ENCODE measurements at regions not wholly inside any gene's neighbourhood (a gene's known extent, or its start where the extent isn't known, plus 50 kb on each side); places are given as distances from the start of the nearest gene placed in this dataset.
A peak's percentile ranks its signal among the peaks of the same experiment; 100 is the strongest.

- Histone ChIP-seq H3K4me3 (ENCODE audit: low read depth in 2 of 2, low read length in 2 of 2) (no peak overlapping the region), H3K36me3 (ENCODE audit: control insufficient read depth, insufficient read depth, low read length) (no peaks in the 10 kb centered on the region), H3K27ac (ENCODE audit: low read length) (no peak overlapping the region), H3K27me3 (ENCODE audit: control insufficient read depth, insufficient read depth, low read length) (no peaks in the 10 kb centered on the region; the same call in 1 of the 2 replicates), H3K4me1 (ENCODE audit: control insufficient read depth, insufficient read depth, low read length) (no peaks in the 10 kb centered on the region), H3K9me3 (ENCODE audit: control insufficient read depth, insufficient read depth, low read depth, low read length) (no peaks in the 10 kb centered on the region)
- TF ChIP-seq CTCF (IDR thresholded peaks at IDR 0.05) (no peak), SIN3A (IDR thresholded peaks at IDR 0.05; ENCODE audit: borderline replicate concordance, insufficient read depth, low read depth, low read length) (no peak), TCF7L2 (IDR thresholded peaks at IDR 0.05; ENCODE audit: low read depth, low read length) (no peak), POLR2AphosphoS5 (IDR thresholded peaks at IDR 0.05; ENCODE audit: low read depth, low read length) (no peak)
- TF ChIP-seq, protein P1, sequence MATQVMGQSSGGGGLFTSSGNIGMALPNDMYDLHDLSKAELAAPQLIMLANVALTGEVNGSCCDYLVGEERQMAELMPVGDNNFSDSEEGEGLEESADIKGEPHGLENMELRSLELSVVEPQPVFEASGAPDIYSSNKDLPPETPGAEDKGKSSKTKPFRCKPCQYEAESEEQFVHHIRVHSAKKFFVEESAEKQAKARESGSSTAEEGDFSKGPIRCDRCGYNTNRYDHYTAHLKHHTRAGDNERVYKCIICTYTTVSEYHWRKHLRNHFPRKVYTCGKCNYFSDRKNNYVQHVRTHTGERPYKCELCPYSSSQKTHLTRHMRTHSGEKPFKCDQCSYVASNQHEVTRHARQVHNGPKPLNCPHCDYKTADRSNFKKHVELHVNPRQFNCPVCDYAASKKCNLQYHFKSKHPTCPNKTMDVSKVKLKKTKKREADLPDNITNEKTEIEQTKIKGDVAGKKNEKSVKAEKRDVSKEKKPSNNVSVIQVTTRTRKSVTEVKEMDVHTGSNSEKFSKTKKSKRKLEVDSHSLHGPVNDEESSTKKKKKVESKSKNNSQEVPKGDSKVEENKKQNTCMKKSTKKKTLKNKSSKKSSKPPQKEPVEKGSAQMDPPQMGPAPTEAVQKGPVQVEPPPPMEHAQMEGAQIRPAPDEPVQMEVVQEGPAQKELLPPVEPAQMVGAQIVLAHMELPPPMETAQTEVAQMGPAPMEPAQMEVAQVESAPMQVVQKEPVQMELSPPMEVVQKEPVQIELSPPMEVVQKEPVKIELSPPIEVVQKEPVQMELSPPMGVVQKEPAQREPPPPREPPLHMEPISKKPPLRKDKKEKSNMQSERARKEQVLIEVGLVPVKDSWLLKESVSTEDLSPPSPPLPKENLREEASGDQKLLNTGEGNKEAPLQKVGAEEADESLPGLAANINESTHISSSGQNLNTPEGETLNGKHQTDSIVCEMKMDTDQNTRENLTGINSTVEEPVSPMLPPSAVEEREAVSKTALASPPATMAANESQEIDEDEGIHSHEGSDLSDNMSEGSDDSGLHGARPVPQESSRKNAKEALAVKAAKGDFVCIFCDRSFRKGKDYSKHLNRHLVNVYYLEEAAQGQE (IDR thresholded peaks at IDR 0.05; ENCODE audit: insufficient read depth in 1 of 2, low read depth in 2 of 2, low read length in 1 of 2), result no peak
- POLR2A ChIA-PET, result no interaction called here
- no peak for DNase-seq (ENCODE audit: low read depth, low spot score)
- intact Hi-C loops (cut with micrococcal nuclease; ENCODE audit: unreplicated experiment) (loop anchor here (5.0 kb wide), 1 partner anchor 197 kb away; no protein-coding TSS in a partner anchor), in situ Hi-C loops (cut with HindIII; ENCODE audit: low pct_unique_long_range_greater_than_20kb, low sequenced_read_pairs) (no loop called here)
- ATAC-seq, result no peak
- BruUV-seq (replicated peaks), result no TSS peak
- CTCF ChIA-PET, result no interaction called here
These were observed 167.1 kb upstream of the CDH13 start for GRCh38 chr16:82459580-82460256.

DNA sequence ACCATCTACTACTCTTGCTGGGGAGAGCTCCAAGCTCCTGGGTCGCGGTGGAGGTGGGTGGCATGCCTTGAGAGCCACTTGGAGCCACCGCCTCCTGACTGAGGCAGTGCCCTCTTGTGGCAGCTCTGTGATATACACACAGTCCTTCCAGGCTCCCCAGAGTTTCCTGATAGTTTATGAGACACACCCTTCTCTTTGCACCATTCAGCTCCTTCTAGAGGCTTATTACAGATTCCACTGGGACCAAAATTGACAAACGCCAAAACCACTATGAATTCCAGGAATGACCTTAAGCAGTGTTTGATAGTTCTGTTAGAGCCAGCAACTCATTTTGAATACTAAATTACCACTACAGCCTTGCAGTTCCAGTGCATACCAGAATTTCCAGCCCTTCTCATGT lies 170.1 kb upstream of the CDH13 start:
- peak; percentile 24 for DNase-seq (ENCODE audit: low read depth, low spot score)
- Histone ChIP-seq H3K4me3 (ENCODE audit: low read depth in 2 of 2, low read length in 2 of 2) (no peak overlapping the region), H3K36me3 (ENCODE audit: control insufficient read depth, insufficient read depth, low read length) (no peaks in the 10 kb centered on the region), H3K27ac (ENCODE audit: low read length) (no peak overlapping the region), H3K4me1 (ENCODE audit: control insufficient read depth, insufficient read depth, low read length) (no peaks in the 10 kb centered on the region), H3K27me3 (ENCODE audit: control insufficient read depth, insufficient read depth, low read length) (no peaks in the 10 kb centered on the region; the same call in 1 of the 2 replicates), H3K9me3 (ENCODE audit: control insufficient read depth, insufficient read depth, low read depth, low read length) (no peaks in the 10 kb centered on the region)
- in situ Hi-C loops (cut with HindIII; ENCODE audit: low pct_unique_long_range_greater_than_20kb, low sequenced_read_pairs), result no loop called here
- ChIA-PET CTCF (interaction anchor here (0.7 to 1.1 kb wide), 5 partner anchors 8 to 194 kb away, joined by 3 to 6 read pairs (median 3); no protein-coding TSS in a partner anchor), POLR2A (interaction anchor here (0.6 kb wide), 1 partner anchor 48 kb away, joined by 9 read pairs; no protein-coding TSS in a partner anchor)
- no TSS peak for BruUV-seq (replicated peaks)
- TF ChIP-seq POLR2AphosphoS5 (IDR thresholded peaks at IDR 0.05; ENCODE audit: low read depth, low read length) (no peak), CTCF (IDR thresholded peaks at IDR 0.05) (peak; percentile 79)
- peak; percentile 65 for ATAC-seq
- intact Hi-C loops (cut with micrococcal nuclease; ENCODE audit: unreplicated experiment), result loop anchor here (5.0 kb wide), 1 partner anchor 194 kb away; no protein-coding TSS in a partner anchor
